NCI-H774 (cell line): ENCODE measurements at regions not wholly inside any gene's neighbourhood (a gene's known extent, or its start where the extent isn't known, plus 50 kb on each side); places are given as distances from the start of the nearest gene placed in this dataset.
"Not testable (repeated sequence)": the region's sequence is repeated elsewhere in the genome, so short reads cannot be mapped to it uniquely, and the experiment has no call there.

Experiments used
- DNase-seq: peaks from one replicate; lab custom pipeline; 2025; lab: John Stamatoyannopoulos, UW

DNA sequence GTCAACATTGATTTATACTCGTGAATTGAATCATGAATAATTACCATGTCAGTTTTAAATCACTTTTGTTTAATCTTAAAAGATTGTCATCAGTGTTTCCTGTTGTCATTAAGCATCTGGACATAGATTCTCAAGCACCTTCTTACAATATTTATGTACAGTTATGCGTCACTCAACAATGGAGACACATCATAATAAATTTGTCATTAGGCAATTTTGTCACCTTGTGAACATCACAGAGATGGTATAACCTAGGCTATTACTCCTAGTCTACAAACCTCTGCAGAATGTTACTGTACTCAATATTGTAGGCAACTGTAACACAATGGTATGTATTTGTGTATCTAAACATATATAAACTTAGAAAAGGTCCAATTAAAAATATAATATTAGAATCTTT, 2130.9 kb upstream of the PCDH20 start:
- DNase-seq, result no peak

DNA sequence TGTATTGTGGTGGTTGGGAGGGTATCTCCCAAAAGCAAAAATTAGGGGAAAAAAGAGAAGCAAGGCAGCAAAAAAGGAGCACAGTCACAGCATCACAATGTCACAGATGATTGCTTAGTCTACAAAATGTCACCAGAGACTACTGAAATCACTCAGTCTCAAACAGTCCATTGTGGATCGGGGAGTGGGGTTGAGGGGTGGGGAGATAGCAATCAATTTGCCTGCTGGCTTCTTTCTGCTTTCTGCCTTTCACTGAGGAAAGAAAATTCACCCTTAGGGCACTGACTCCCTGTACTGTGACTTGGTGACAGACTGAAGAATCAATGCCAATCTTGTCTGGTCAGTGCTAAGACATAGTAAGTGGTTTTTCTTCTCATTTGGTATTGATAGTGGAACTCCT, 2127.1 kb upstream of the PCDH20 start:
- no peak for DNase-seq

DNA sequence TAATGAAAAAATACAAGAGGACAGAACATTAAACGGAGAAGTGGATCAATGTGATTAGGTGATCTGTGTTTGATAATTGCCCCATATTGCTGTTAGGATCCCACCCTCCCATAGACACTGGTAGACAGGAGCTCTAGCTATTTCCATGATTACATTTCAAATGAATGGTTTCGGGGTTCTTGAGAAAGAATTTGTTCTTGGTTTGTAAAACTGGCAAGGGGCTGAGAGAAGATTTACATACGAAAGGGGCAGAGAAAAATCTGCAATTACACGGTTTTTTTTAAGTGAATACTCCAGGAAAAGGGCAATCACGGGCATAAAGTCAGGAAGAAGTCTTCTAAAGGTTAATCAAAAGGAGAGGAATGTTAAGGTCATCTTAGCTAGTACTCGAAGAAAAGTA, 2125.7 kb upstream of the PCDH20 start:
- DNase-seq, result no peak

DNA sequence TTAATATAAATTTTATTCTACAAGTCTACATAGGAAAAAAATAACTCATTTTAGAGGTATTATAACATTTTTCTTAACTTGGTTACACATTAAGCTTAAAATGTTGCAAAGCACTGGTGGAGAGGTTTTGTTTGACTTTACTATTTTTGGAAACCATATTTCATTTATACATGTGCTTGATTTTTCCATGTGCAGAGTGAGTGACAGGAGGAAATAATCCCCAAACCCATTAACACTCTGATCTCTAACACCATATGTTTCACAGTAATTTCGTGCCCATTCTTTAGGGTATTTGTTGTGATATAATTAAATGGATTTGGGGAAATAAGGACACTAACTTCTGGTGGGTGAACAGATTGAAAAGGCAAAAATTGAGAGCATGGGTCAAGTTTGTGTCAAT, 2124.4 kb upstream of the PCDH20 start:
- no peak for DNase-seq

DNA sequence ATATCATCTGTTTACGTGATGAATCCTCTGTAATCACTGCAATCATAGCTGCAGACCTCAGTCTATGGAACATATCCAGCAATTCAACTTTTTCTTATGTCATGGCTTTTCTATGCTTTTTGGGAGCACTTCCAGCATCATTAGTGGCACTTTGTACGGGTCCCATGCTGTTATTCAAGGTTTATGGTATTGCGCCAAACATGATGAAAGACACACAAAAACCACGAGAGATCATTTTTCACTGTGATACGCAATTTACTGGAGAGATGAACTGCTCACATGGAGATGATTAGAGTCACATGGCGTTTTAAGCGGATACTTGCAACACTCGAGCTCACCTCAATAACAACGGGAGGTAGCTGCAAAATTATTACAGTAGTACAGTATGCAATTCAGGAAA, 2101.7 kb upstream of the PCDH20 start:
- DNase-seq, result no peak

DNA sequence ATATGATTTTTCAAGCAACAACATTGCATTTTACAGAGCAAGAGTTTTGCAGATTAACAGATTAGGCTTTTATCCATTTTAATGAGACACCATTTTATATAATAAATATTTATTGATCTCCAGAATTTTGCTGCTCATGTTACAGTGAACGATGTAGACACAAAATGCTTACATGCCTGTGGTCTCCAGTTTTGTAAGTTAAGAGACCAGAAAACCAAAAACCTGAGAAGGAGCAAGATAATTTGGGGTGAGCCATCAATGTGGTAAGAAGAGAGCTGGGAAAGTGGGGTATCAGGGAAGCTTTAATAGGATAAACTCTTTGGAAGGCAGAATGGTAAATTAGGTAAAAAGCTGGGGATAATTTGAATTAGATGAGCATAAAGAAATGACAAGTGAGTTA, 2100.5 kb upstream of the PCDH20 start:
- DNase-seq, result no peak

DNA sequence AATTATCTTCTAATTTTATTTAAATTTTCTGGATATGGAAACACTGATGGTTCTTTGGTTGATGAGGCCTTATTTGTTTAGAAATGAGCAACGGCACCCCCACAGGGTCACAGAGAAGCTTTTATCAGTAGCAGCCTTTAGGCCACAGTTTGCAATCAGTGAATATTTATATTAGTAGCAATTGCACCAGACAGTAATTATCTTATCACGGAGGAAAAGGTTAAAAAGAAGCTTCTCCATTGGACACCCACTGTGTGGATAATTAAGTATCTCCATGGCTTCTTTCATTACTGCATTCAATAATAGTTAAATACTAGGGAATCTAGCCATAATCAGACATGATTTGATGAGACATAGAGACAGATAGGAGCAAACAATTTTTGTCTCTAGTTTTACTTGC, 2099.2 kb upstream of the PCDH20 start:
- no peak for DNase-seq

DNA sequence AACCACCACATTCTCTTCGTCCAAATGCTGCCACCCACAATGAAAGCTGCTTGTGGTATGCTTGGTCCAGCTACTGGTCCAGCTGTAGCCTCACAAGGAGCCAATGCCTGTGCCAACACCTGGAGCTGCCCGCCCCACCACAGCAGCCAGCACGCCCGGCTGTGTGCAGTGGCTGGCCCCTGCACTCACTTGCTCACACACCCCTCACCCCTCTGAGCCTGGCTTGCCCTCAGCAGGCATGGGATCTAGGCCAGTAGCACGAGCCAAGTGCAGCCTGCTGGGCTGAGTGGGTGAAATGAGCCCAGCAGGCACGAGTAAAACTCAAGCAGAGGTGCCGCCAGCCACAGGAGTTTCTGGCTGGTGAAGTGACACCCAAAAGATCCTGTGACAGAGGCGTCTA, 2096.4 kb upstream of the PCDH20 start:
- DNase-seq, result no peak

DNA sequence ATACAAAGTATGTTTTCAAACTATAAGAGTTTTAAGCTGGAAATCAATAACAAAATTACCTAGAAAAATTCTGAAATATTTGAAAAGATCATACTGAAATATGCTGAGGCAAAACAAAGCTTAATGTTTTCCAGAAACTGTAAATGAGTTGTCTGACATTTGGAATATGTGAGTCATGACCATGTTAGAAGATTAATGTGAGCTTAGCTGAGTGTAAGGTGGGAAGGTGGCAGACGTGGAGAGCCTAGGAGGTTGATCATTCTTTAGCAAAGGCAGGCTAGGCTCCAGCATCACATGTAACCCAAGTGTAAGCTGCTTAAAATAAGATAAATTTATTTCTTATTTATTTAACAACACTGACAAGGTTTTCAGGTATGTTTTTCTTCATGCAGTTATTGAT, 2086.1 kb upstream of the PCDH20 start:
- no peak for DNase-seq

DNA sequence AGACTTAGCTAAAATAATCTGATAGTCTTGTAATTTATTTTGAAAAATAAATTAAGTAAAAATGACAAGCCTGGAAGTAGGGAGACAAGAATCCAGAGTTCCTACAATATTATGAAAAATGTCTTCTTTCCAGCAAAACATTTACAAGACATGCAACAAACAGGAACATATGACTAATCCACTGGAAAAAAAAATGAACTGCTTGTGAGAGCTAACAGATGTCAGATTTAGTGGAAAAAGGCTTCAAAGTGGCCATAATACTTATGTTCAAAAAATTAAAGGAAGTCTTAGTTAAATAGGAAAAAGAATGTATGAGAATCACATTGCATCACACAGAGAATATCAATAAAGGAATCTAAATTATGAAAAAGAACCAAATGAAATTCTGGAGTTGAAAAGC, 2082.0 kb upstream of the PCDH20 start:
- no peak for DNase-seq

DNA sequence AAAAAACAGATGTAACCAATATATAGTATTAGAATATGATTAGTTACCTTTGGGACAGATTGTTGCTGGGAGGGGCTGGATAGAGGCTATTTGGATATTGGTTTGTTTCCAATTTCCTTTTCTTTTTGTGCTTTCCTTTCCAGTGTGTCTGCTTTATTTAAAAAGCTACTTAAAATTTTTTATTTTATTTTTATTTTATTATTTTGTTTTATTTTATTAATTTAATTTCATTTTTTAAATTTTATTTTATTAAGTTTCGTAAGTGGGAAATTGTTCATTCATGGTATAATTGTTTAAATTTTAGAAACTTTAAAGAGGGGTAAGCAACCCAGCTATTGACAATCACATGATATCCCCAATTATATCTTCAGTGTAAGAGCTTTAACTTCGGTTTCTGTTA, 2077.0 kb upstream of the PCDH20 start:
- DNase-seq, result no peak

DNA sequence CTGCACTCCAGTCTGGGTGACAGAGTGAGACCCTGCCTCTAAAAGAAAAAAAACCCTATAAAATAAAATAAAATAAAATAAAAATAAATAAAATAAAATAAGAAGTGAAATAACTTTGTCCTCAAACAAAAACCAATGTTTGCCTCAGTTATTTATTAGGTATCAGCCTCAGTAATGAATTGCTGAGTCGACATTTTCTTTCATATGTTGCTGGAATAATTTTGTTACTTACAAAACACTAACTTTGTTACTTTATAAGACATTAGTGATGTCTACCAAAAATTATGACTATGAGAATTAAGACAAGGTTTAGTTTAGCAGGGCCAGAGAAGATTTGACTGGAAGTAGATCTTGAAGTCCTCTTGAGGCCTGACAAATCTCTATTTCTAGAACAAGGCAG, 2074.5 kb upstream of the PCDH20 start:
- DNase-seq, result no peak

DNA sequence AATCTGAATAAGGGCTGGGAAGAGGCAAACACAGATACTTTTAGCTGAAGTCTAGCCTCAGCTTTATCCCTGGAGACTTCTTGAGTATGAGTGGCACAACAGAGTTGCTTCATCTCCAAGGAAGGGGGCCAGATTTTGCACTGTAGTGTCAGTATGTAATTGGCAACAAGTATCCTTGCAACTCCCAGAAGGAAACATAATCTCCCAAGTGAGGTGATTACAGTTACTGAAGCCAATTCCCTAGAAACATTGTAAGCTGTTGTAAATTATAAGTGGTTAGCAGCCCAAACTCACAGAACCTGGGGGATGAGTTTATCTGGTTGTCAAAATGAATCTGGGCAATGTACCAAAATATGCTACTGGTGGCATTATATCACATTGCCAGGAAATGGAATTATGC, 2065.7 kb upstream of the PCDH20 start:
- DNase-seq, result no peak

DNA sequence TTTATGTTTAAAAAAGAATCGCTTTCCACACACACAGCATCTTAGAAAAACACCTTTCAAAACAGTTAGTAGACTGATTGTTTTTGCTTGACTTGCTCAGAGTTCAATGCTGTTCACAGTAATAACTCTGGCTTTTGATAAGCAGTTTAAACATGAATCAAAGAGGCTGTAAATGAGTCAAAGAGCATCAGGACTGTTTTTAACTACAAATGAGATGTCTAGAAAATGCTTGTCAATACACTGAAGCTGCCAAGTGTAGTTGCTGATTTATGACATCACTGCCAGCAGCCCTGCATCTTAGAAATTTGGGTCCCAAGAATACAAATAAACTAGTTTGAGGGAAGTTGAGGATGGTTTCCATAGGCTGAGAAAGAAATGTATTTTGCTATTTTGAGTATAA, 2057.1 kb upstream of the PCDH20 start:
- no peak for DNase-seq

DNA sequence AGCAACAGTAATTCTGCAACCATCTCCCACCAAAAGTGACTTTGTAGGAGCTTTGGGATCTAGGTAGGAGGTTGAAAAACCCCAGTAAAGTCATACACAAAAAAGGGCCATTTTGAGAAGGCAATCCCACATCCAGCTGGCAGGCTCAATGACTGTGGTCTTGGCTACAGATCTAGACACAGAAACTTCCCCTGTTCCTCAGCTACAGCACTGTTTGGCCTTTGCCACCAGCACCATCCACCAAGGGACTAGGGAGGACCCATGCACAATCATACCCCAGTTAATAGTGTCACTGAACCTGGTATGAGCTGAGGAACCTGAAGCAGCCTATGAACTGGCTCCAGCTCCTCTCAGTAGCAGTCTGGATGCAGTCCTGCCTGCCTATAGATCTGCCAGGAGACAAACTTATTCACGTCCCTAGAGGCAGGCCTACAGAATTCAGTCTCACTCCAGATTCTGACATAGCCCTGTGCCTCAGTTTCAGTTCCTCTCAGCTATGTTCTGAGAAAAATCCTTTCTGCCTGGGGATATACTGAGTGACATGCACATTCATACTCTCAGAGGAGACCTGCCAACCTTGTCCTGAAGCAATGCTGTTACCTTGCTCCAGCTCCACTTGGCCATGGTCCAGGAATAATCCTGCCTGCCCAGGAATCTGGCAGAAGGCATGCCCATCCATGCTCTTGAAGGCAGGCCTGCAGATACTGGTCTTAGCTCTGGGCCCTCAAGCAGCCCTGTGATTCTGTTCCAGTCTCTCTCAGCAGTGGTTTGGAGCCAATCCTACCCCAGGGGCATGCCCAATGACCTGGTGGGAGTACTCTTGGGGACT, 2048.3 kb upstream of the PCDH20 start:
- no peak for DNase-seq

DNA sequence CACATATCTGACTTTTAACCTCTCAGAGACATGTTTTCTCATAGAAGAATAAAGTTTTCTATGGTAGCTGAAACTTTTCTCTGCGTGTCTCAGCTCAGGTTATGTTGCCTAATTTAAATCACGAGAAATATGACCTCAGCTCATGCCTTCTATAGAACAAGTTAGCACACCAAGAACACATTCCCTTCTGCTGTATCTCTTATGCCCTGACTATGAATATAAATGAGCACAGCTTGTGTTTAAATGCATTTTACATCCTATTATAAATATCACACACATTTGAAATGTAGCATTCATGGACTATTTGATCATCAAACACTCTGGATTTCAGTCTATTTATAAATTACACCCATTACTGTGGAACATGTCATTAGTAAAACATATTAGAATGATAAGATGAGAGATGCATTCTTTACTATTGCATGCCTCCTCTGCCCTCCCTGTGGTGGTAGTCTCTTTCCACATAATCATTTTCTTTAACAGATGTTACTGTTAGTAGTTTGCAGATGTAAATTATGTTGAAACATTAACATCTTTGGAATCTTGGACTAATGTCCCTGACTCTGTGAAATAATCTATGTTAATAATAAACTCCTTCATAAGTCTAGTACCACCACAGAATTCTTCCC, 2044.9 kb upstream of the PCDH20 start:
- DNase-seq, result no peak

DNA sequence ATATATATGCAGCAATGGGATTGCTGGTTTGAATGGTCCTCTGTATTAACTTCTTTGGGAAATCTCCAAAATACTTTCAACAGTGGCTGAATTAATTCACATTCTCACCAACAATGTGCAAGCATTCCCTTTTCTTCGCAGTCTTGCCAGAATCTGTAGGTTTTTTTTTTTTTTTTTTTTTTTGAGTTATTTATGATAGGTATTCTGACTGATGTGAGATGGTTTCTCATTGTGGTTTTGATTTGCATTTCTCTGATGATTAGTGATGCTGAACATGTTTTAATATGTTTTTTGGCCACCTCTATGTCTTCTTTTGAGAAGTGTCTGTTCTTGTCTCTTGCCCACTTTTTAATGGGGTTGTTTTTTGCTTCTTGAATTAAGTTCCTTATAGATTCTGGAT, 2041.5 kb upstream of the PCDH20 start:
- no peak for DNase-seq

DNA sequence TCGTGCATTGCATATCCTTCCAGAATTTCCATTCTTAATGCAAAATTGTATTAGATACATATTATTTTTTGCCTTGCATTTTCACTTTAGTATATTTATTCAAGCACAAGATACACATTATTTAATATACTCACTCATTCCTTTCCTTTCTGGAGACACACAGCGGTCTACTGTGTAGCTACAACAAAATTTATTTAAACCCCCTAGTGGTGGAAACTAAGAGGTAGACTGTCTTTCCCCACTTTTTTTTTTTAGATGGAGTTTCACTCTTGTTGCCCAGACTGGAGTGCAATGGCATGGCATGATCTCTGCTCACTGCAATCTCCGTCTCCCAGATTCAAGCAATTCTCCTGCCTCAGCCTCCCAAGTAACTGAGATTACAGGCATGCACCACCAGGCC, 2040.3 kb upstream of the PCDH20 start:
- DNase-seq, result no peak

DNA sequence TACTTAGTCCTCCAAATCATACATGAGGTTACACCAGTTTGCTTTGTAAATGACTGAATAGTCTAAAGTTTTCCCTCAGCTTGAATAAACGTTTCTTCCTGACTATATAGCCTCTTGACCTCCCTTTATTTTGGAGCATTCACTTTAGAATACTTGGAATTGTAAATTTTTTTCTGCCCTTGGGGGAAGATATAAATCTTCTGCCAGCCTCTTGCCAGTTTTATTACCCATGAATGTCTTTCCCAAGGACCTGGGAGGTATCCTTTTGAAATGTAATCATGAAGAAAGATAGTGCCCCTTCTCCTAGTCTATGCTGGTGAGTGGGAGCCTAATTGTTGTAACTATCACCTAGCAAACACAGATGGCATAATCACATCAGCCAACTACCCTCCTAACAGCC, 2033.9 kb upstream of the PCDH20 start:
- no peak for DNase-seq

DNA sequence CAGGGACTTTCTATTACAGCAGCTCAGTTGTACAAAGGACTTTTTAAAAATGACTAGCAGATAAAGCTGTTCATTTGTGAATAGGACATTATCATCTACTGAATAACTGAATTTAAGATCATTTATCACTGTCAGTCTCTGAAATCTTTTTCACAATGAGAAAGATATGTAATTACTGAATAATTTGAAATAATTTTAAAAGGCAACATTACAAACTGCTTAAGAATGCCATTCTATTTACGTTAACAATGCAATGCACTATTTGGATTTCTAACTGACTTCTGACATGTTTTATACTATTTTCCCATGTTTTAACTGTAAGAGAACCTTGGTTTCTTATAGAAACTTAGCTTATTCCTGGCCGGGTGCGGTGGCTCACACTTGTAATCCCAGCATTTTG, 2033.0 kb upstream of the PCDH20 start:
- no peak for DNase-seq

DNA sequence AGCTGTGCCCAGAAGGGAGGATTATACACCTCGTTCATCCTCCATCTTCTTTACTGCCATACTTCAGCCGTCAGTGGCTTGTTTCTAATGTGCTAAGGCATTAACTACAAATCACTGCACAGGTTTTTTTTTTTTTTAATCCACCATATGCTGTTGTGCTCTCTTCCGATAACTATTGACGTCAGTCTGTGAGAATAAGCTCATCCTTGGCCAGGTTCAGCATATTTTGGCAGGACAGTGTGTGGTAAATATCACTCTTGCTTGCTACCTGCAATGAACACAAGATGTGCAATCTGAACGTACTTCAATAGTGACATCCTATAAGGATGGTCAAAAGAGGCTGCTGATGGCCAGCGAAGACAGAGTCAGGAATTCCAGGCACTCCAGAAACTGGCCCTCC, 2030.7 kb upstream of the PCDH20 start:
- no peak for DNase-seq

DNA sequence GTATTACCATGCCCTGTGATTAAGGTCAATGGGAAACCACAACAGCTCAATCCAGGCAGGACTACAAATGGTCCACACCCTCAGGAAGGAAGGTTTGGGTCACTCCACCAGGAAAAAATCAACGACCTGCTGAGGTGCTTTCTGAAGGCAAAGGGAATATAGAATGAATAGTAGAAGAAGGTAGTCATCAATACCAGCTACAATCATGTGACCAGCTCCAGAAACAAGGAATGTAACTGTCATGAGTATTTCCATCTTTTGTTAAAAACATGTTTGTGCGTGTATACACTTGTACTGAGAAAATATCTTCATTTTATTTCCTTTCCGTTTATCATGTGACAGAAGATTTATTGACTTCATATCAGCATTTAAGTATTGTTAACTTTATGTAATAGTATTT, 2028.6 kb upstream of the PCDH20 start:
- DNase-seq, result not testable (repeated sequence)

DNA sequence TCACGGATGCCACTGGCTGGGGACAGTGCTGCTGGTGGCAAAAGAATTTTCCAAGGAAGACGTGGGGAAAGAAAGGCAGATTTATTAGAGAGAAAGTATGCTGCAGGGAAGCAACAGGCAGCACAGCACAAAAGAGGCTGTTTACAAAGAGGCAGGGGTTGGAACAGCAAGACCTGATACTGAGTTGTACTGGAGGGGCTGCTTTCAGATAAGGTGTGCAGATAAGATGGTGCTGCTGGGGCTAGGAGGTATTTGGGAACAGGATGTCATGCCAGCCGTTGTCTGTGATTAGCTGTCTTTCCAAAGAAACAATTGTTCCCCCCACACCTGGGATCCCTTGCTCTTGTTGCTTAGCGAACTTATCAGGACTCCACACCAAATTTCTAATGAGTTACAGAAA, 2023.3 kb upstream of the PCDH20 start:
- no peak for DNase-seq

DNA sequence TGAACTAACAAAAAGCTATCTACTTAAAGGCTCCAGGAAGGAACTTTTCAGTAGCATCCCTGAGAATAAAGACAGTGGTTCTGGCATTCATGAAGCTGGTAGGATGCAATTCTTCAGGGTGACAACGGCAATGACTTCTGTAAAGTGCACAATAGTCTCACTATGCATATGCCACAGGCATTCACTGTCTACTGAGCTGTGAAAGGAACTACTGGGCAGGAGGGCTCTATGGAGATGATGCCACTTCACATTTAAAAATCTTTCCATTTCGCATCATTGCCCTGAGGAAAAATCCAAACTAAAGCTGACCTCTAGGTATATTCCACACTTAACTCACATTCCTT, 2020.6 kb upstream of the PCDH20 start:
- DNase-seq, result no peak
